ENCODE measurements at regions not wholly inside any gene's neighbourhood (a gene's known extent, or its start where the extent isn't known, plus 50 kb on each side); places are given as distances from the start of the nearest gene placed in this dataset.

DNA sequence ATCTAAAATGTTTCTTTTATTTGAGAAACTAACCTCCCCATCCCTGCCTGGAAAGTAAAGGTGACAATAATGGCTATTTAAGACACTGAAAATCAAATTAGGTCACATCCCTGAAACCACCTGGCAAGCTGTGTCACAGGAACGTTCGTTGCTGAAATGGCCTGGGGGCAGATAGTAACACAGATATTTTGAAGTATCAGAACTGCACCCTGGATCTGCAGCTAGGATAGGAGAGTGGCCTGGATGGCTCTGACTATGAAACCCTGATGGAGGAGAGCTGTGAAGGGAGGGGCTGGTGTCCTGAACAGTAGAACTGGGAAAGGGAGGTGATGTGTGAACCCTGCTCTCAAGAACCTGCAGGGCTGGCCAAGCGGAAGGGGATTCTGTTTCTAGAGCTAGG lies 648.3 kb upstream of the CFAP20DC start:
- H3K9ac ChIP-seq (ENCODE audit: low read depth, low read length): no peak overlapping the region
- no peaks in the 10 kb centered on the region for H3K27me3 ChIP-seq (ENCODE audit: control insufficient read depth, insufficient read depth, low read length)
- no peak overlapping the region for H3K4me3 ChIP-seq (ENCODE audit: low read depth, low read length)
- H3K36me3 ChIP-seq (ENCODE audit: control insufficient read depth, insufficient read depth, low read length): no peaks in the 10 kb centered on the region
- no peaks in the 10 kb centered on the region for H3K9me3 ChIP-seq (ENCODE audit: control insufficient read depth, insufficient read depth, low read length)
- no peaks in the 10 kb centered on the region for H3K4me1 ChIP-seq (ENCODE audit: control insufficient read depth, insufficient read depth, low read length)

DNA sequence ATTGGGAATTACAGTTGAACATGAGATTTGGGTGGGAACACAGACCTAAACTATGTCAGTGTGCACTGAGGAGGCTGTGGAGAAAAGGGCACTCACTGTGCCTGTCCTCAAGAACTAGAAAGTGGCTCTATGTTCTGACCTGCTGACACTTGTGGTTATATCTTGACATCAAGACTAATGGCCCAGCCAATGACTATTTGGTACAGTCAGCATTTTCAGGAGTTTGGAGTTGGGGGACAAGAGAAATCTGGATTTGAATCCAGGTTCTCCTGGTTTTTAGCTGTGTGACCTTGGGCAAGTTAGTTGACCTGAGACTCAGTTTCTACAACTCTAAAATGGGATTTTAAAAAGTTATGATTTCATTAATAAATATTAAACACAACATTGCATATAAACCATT lies 647.0 kb upstream of the CFAP20DC start:
- H3K27me3 ChIP-seq (ENCODE audit: control insufficient read depth, insufficient read depth, low read length): no peaks in the 10 kb centered on the region
- no peaks in the 10 kb centered on the region for H3K9me3 ChIP-seq (ENCODE audit: control insufficient read depth, insufficient read depth, low read length)
- H3K9ac ChIP-seq (ENCODE audit: low read depth, low read length): no peak overlapping the region
- no peak overlapping the region for H3K4me3 ChIP-seq (ENCODE audit: low read depth, low read length)
- no peaks in the 10 kb centered on the region for H3K4me1 ChIP-seq (ENCODE audit: control insufficient read depth, insufficient read depth, low read length)
- H3K36me3 ChIP-seq (ENCODE audit: control insufficient read depth, insufficient read depth, low read length): no peaks in the 10 kb centered on the region

DNA sequence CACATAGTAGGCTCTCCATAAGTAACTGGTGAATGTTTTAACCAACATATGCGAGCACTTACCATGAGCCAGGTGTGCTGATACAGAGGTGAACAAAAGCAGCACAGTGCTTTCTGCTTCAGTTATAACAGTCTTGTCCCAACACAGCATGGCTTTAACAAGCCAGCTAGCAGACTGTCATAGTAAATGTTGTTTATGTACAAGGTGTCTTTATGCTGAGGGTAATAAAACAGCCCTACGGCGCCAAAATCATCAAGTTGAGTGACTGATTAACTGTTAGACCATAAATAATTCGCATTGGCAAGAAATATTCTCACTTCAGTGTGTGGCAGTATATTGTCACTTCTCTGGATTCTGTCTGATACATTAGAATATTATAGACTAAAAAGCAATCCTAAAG lies 646.0 kb upstream of the CFAP20DC start:
- no peaks in the 10 kb centered on the region for H3K36me3 ChIP-seq (ENCODE audit: control insufficient read depth, insufficient read depth, low read length)
- H3K9me3 ChIP-seq (ENCODE audit: control insufficient read depth, insufficient read depth, low read length): no peaks in the 10 kb centered on the region
- no peaks in the 10 kb centered on the region for H3K27me3 ChIP-seq (ENCODE audit: control insufficient read depth, insufficient read depth, low read length)
- no peaks in the 10 kb centered on the region for H3K4me1 ChIP-seq (ENCODE audit: control insufficient read depth, insufficient read depth, low read length)
- H3K9ac ChIP-seq (ENCODE audit: low read depth, low read length): no peak overlapping the region
- no peak overlapping the region for H3K4me3 ChIP-seq (ENCODE audit: low read depth, low read length)

DNA sequence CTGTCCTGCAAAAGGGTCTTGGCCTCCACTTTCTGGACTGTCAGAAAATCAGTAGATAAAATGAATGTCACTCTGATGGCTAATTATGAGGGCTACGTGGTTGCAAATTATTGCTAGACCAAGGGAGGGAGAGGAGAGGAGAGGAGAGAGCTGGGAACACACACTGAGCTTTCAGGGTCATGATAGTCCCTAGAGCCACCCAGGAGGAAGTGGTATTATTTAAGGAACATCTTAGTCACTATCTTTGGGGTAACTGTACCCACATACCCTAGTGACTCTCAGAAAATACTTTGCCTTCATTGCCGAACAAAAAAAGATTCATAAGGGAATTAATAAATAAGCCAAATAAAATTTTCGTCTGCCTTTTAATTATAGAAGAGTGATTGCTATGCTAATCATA lies 642.3 kb upstream of the CFAP20DC start:
- Histone ChIP-seq H3K4me1 (ENCODE audit: control insufficient read depth, insufficient read depth, low read length) (no peaks in the 10 kb centered on the region), H3K36me3 (ENCODE audit: control insufficient read depth, insufficient read depth, low read length) (no peaks in the 10 kb centered on the region), H3K27me3 (ENCODE audit: control insufficient read depth, insufficient read depth, low read length) (no peaks in the 10 kb centered on the region), H3K4me3 (ENCODE audit: low read depth, low read length) (no peak overlapping the region), H3K9ac (ENCODE audit: low read depth, low read length) (no peak overlapping the region), H3K9me3 (ENCODE audit: control insufficient read depth, insufficient read depth, low read length) (no peaks in the 10 kb centered on the region)

DNA sequence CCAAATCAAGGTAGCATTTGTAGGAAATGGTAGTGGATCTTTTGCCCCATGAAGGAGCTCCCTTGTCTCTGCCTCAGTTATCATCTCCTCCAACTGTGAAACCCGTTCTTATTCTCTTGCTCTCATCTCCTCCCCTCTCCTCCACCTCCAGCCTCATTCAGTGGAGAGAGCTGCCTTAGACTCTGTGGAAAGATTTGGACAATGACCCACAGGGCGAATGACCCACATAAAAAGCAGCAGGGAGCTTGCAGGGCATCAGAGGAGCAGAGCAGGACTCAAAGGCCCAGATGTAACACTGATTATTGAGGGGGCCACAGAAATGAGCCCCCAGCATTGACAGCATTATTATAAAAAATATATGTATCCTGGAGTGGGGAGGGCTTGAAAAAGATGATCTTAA lies 641.1 kb upstream of the CFAP20DC start:
- Histone ChIP-seq H3K4me3 (ENCODE audit: low read depth, low read length) (no peak overlapping the region), H3K9me3 (ENCODE audit: control insufficient read depth, insufficient read depth, low read length) (no peaks in the 10 kb centered on the region), H3K36me3 (ENCODE audit: control insufficient read depth, insufficient read depth, low read length) (no peaks in the 10 kb centered on the region), H3K27me3 (ENCODE audit: control insufficient read depth, insufficient read depth, low read length) (no peaks in the 10 kb centered on the region), H3K9ac (ENCODE audit: low read depth, low read length) (no peak overlapping the region), H3K4me1 (ENCODE audit: control insufficient read depth, insufficient read depth, low read length) (no peaks in the 10 kb centered on the region)

DNA sequence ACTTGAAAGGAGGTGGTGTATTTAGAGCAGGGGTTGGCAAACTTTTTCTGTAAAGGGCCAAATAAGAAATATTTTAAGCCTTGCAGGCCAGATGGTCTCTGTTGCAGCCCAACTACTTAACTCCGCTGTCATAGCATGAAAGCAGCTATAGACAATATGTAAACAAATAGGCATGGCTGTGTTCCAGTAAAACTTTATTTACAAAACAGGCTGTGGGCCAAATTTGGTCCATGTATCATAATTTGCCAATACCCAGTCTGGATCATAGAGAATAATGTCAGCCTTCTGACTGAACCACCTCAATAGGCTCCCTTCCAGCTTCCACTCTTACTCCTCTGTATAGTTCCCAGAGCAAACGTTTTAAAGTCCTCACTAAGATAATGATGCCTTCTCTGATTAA lies 638.8 kb upstream of the CFAP20DC start:
- no peaks in the 10 kb centered on the region for H3K9me3 ChIP-seq (ENCODE audit: control insufficient read depth, insufficient read depth, low read length)
- no peaks in the 10 kb centered on the region for H3K27me3 ChIP-seq (ENCODE audit: control insufficient read depth, insufficient read depth, low read length)
- H3K36me3 ChIP-seq (ENCODE audit: control insufficient read depth, insufficient read depth, low read length): no peaks in the 10 kb centered on the region
- no peaks in the 10 kb centered on the region for H3K4me1 ChIP-seq (ENCODE audit: control insufficient read depth, insufficient read depth, low read length)
- no peak overlapping the region for H3K4me3 ChIP-seq (ENCODE audit: low read depth, low read length)
- no peak overlapping the region for H3K9ac ChIP-seq (ENCODE audit: low read depth, low read length)

- Histone ChIP-seq H3K27me3 (ENCODE audit: control insufficient read depth, insufficient read depth, low read length) (no peaks in the 10 kb centered on the region), H3K9me3 (ENCODE audit: control insufficient read depth, insufficient read depth, low read length) (no peaks in the 10 kb centered on the region), H3K9ac (ENCODE audit: low read depth, low read length) (no peak overlapping the region), H3K4me3 (ENCODE audit: low read depth, low read length) (no peak overlapping the region), H3K36me3 (ENCODE audit: control insufficient read depth, insufficient read depth, low read length) (no peaks in the 10 kb centered on the region), H3K4me1 (ENCODE audit: control insufficient read depth, insufficient read depth, low read length) (no peaks in the 10 kb centered on the region)
Measured at GRCh38 chr3:59685432-59685831, 635.6 kb upstream of the CFAP20DC start.

DNA sequence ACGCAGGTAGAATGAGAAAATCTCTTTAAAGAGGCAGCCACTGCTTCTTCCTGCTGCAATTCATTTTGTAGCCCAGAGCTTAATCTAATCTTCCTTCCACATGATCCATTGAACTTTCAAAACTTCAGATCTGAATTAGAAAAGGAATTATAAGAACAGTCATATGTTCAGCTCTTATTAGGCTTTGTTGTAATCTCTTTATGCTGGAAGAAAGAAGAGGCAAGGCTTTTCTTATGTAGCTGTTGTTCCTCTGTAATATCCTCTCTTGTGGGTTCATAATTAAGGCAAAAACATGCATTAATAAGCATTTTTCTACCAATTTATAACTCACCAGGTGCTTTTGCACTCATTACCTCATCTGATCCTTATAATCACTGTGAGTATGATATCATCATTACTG lies 634.9 kb upstream of the CFAP20DC start:
- no peaks in the 10 kb centered on the region for H3K4me1 ChIP-seq (ENCODE audit: control insufficient read depth, insufficient read depth, low read length)
- H3K9me3 ChIP-seq (ENCODE audit: control insufficient read depth, insufficient read depth, low read length): no peaks in the 10 kb centered on the region
- no peaks in the 10 kb centered on the region for H3K36me3 ChIP-seq (ENCODE audit: control insufficient read depth, insufficient read depth, low read length)
- no peak overlapping the region for H3K4me3 ChIP-seq (ENCODE audit: low read depth, low read length)
- H3K27me3 ChIP-seq (ENCODE audit: control insufficient read depth, insufficient read depth, low read length): no peaks in the 10 kb centered on the region
- H3K9ac ChIP-seq (ENCODE audit: low read depth, low read length): no peak overlapping the region

DNA sequence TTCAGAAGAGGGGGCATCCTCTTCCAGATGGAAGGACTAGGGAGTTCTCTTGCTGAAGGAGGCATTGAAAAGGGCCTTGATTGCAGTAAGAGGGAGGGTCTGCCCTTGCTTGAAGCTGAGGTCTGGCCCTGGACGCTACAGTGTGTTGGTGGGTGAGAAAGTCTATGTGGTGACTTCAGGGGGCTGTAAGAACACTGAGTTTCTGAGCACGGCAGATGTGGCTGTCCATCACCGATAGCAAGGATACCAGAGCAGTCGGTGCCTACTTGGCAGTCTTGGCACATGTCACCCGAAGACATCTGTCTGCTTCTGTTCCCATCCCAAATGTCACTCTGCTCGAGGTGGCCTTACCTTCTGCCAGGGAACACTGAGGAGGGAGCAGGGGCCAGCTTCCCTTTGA lies 631.1 kb upstream of the CFAP20DC start:
- no peak overlapping the region for H3K4me3 ChIP-seq (ENCODE audit: low read depth, low read length)
- no peak overlapping the region for H3K9ac ChIP-seq (ENCODE audit: low read depth, low read length)
- H3K9me3 ChIP-seq (ENCODE audit: control insufficient read depth, insufficient read depth, low read length): no peaks in the 10 kb centered on the region
- H3K27me3 ChIP-seq (ENCODE audit: control insufficient read depth, insufficient read depth, low read length): no peaks in the 10 kb centered on the region
- no peaks in the 10 kb centered on the region for H3K36me3 ChIP-seq (ENCODE audit: control insufficient read depth, insufficient read depth, low read length)
- no peaks in the 10 kb centered on the region for H3K4me1 ChIP-seq (ENCODE audit: control insufficient read depth, insufficient read depth, low read length)

DNA sequence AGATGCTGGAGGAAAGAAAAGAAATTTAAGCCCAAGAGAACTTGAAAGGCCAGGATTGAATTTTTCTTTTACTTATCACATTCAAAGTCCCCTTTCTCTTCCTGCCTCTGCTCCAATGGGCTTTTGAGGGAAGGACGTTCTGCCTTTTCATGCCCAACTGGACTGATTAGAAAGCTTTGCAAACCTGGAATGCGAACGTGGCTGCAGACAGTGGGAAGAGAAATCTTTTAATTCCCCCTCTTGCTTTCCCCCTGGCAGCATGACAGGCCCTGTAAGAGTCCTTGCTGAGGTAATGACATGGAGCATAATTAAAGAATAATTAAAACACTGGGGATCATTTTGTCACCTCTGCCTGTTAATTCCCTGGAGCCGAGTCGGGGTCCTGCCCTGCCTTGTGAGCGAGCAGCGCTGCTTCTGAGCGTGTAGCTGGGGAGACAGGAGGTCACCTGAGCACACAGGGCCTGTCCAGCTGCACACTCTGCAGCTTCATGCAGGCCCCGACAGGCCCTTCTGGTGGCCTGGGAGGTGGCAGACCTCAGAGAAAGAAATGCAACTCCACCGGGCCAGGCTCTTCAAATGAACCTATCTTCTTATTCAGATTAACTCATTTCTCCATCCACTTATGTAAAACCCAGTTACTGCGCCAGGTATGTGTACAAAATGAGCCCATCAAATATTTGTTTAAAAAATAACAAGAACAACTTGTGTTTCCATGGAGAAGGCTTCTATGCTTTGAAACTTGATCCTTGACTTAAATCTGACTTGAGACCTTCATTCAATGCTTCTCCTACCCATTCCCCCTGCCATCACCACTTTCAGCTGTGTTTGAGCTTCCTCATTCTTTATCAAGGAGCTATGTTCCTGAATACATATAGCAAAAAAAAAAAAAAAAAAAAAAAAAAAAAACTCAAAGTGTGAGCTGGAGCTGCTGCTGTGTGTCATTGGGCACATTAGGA lies 628.2 kb upstream of the CFAP20DC start:
- H3K4me1 ChIP-seq (ENCODE audit: control insufficient read depth, insufficient read depth, low read length): no peaks in the 10 kb centered on the region
- no peak overlapping the region for H3K9ac ChIP-seq (ENCODE audit: low read depth, low read length)
- H3K36me3 ChIP-seq (ENCODE audit: control insufficient read depth, insufficient read depth, low read length): no peaks in the 10 kb centered on the region
- H3K27me3 ChIP-seq (ENCODE audit: control insufficient read depth, insufficient read depth, low read length): no peaks in the 10 kb centered on the region
- no peaks in the 10 kb centered on the region for H3K9me3 ChIP-seq (ENCODE audit: control insufficient read depth, insufficient read depth, low read length)
- no peak overlapping the region for H3K4me3 ChIP-seq (ENCODE audit: low read depth, low read length)

- no peak overlapping the region for H3K4me3 ChIP-seq (ENCODE audit: low read depth, low read length)
- H3K27me3 ChIP-seq (ENCODE audit: control insufficient read depth, insufficient read depth, low read length): no peaks in the 10 kb centered on the region
- no peak overlapping the region for H3K9ac ChIP-seq (ENCODE audit: low read depth, low read length)
- no peaks in the 10 kb centered on the region for H3K9me3 ChIP-seq (ENCODE audit: control insufficient read depth, insufficient read depth, low read length)
- H3K36me3 ChIP-seq (ENCODE audit: control insufficient read depth, insufficient read depth, low read length): no peaks in the 10 kb centered on the region
- H3K4me1 ChIP-seq (ENCODE audit: control insufficient read depth, insufficient read depth, low read length): no peaks in the 10 kb centered on the region
Measured at GRCh38 chr3:59675495-59675894, 625.7 kb upstream of the CFAP20DC start.

DNA sequence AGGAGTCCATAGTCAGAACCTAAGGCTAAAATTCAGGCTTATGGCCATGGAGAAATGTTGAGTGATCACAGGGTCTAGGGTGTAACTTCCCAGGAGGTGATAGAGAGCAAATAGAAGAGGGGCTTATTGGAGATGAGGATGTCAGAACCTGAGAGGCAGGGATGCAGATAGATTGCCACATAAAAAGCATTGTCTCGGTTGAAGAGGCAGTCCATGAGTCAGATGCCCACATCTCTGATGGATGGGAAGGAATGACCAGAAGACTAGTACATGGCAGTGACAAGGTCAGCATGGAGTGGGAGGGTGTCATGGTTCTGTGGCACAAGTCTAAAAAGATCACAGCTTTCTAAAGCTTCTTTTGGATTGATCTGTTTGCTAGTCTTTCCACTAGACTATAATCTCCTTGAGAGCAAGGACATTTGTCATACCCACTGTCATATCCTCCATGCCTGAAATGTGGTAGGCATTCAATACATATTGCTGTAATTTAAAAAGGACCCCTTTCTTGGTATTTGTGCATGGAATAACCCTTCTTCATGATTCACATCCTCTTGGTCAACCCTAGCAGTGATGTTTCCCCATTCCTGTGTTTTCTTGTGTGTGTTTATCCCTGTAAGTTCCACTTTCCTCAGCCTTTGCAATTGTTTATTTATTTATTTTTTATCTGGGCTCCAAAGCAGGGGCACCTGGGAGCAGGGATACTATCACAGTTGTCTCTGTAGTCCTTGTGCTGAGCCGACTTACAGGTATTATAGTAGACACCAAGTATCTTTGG lies 613.4 kb upstream of the CFAP20DC start:
- Histone ChIP-seq H3K9ac (ENCODE audit: low read depth, low read length) (no peak overlapping the region), H3K27me3 (ENCODE audit: control insufficient read depth, insufficient read depth, low read length) (no peaks in the 10 kb centered on the region), H3K9me3 (ENCODE audit: control insufficient read depth, insufficient read depth, low read length) (no peaks in the 10 kb centered on the region), H3K4me1 (ENCODE audit: control insufficient read depth, insufficient read depth, low read length) (no peaks in the 10 kb centered on the region), H3K36me3 (ENCODE audit: control insufficient read depth, insufficient read depth, low read length) (no peaks in the 10 kb centered on the region), H3K4me3 (ENCODE audit: low read depth, low read length) (no peak overlapping the region)

Data from iPS-15b (cell line).